ENCODE measurements at regions not wholly inside any gene's neighbourhood (a gene's known extent, or its start where the extent isn't known, plus 50 kb on each side); places are given as distances from the start of the nearest gene placed in this dataset.
A peak's percentile ranks its signal among the peaks of the same experiment; 100 is the strongest.

DNA sequence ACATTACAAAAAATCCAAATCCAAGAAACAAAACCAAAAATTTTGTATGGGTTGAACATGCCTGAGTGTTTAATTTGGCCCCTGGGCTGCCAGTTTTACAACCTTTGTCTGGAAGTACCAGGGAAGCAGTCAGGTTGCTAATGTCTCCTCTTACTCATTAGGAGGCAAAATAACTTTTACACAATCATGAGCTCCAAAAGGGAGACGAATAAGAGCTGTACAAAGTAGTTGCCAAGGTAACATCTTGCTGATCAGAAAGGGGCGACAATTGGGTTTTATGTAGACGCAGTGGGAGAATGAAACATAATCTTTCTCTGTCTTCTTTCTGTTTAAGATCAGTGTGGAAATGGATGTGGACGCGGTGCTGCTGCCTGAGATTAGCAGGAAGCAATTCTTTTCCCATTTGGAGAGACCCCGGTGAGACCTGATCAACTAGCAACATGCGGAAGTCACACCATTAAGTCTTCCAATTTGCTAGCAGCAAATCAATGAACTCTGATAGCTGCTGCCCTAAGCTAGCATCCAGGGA, 90.7 kb upstream of the IGFBP7 start:
- TF ChIP-seq, protein P1, sequence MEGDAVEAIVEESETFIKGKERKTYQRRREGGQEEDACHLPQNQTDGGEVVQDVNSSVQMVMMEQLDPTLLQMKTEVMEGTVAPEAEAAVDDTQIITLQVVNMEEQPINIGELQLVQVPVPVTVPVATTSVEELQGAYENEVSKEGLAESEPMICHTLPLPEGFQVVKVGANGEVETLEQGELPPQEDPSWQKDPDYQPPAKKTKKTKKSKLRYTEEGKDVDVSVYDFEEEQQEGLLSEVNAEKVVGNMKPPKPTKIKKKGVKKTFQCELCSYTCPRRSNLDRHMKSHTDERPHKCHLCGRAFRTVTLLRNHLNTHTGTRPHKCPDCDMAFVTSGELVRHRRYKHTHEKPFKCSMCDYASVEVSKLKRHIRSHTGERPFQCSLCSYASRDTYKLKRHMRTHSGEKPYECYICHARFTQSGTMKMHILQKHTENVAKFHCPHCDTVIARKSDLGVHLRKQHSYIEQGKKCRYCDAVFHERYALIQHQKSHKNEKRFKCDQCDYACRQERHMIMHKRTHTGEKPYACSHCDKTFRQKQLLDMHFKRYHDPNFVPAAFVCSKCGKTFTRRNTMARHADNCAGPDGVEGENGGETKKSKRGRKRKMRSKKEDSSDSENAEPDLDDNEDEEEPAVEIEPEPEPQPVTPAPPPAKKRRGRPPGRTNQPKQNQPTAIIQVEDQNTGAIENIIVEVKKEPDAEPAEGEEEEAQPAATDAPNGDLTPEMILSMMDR (IDR thresholded peaks at IDR 0.05; ENCODE audit: insufficient read depth, low read depth, low read length, missing control alignments): no peak
- no peak overlapping the region for H3K4me3 ChIP-seq (ENCODE audit: low read length)
- DNase-seq (ENCODE audit: low read depth): no peak

DNA sequence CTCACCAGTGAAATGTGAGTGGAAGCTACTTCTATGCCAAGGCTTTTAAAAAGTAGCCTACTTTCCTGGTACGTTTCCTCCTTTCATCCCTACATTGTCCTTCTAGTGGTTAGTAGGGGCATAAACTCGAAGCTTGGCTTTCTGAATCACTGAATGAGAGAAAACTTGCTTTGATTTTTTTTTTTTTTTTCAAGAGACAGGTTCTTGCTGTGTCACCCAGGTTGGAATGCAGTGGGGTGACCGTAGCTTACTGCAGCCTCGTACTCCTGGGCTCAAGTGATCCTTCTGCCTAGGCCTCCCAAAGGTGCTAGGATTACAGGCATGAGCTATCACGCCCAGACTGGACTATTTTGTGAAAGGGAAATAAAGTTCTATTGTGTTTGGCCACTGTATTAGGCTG, 89.1 kb upstream of the IGFBP7 start:
- peak; percentile 52 for DNase-seq (ENCODE audit: low read depth)
- no peak overlapping the region for H3K4me3 ChIP-seq (ENCODE audit: low read length)
- TF ChIP-seq, protein P1 (IDR thresholded peaks at IDR 0.05; ENCODE audit: insufficient read depth, low read depth, low read length, missing control alignments): no peak

DNA sequence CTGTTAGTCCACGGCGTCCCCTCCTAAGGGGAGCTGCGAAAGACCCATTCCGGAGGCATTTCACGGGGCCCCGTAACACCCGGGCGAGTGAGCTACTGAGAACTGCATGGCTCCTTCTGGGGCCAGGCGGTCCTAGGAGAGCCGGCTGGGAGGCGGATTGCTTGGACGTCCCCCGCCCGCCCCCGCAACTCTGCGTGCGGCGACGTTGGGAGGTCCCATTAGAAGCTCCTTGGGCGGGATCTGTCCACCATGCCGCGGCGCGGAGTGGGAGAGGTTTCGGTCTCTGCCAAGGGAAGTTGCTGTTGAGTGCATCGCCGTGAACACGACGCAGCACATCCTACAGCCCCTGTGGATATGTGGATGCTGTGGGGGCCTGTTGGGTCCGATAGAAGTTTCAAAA, 85.4 kb upstream of the IGFBP7 start:
- H3K4me3 ChIP-seq (ENCODE audit: low read length): no peak overlapping the region
- no peak for DNase-seq (ENCODE audit: low read depth)
- TF ChIP-seq, protein P1 (IDR thresholded peaks at IDR 0.05; ENCODE audit: insufficient read depth, low read depth, low read length, missing control alignments): no peak

DNA sequence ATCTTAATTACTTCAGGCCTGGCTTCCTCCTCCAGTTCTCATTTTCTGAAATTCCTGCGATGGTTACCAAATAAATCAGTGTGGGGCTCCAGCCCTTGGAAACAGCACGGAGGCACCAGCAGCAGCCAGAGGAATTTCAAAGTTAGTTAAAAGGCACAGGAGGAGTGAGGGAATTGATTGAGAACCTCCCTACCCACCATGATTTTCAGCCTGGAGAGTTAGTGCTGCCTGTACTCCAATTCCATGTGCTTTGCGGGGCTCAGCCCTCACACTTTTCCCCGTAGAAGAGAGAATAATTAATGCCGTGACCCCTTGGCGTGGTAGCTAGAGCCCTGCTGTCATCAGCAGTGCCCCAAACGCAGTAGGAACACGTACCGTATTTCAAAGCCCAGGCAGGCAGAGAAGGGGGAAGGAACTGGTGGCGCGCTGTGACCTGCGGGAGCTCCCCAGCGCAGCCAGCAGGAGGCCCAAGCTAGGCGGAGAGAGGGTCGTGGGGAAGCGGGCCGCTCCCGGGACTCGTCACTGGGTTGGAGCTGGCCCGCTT, 84.0 kb upstream of the IGFBP7 start:
- TF ChIP-seq, protein P1 (IDR thresholded peaks at IDR 0.05; ENCODE audit: insufficient read depth, low read depth, low read length, missing control alignments): no peak
- no peak overlapping the region for H3K4me3 ChIP-seq (ENCODE audit: low read length)
- DNase-seq (ENCODE audit: low read depth): no peak

DNA sequence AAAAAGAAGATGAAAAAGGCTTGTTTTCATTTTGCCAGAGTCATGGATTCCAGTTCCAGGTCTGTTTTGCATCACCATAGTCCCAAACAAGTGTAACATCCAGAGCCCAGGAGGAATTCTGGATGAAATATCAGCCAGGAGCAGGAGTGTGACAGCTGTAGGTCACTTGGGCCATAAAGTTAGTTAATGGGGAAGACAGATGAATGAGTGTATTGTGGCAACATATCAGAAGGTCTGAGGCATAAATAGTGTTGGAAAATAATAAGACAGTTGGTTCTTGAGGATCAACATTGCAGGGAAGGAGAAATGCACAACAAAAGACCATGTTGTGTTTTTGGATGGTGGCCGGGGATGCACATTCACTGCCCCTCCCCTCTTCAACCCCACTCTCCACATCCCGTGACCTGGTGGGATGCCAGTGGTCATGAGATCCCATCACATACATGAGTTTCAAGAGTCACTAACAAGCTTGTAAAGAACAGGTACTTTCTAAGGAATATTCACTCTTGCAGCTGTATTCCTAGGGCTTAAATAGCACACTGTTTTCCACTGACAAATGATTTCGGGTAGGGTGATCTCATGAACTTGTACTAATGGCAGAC, 83.1 kb upstream of the IGFBP7 start:
- no peak for DNase-seq (ENCODE audit: low read depth)
- TF ChIP-seq, protein P1 (IDR thresholded peaks at IDR 0.05; ENCODE audit: insufficient read depth, low read depth, low read length, missing control alignments): no peak
- no peak overlapping the region for H3K4me3 ChIP-seq (ENCODE audit: low read length)

DNA sequence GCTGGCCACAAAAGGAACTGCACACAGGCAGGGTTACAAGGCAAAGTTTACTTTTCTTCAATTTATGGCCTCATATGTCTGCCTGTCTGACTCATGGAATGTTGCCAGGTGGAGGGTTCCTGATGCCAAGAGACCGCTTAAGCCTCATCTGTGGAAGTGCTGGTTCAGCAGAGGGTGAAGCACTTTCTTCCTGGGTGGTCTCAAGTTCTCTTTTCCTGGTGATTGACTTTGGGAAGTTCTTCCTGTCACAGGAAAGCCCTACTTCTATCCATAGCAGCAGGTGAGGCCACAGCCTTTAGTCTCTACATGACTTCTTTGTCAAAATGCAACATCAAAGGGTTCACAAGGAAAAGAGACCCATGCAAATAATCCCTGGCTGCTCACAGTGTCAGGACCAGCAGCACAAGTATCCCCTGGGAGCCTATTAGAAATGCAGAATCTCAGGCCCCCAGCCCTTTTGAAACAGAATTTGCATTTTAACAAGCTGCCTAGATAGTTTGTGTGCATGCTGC, 81.4 kb upstream of the IGFBP7 start:
- TF ChIP-seq, protein P1 (IDR thresholded peaks at IDR 0.05; ENCODE audit: insufficient read depth, low read depth, low read length, missing control alignments): no peak
- peak; percentile 11 for DNase-seq (ENCODE audit: low read depth)
- H3K4me3 ChIP-seq (ENCODE audit: low read length): no peak overlapping the region
